NCI-H2029 treated with DMSO at 0.1 percent for 48 hours (cell line): ENCODE measurements at regions not wholly inside any gene's neighbourhood (a gene's known extent, or its start where the extent isn't known, plus 50 kb on each side); places are given as distances from the start of the nearest gene placed in this dataset.
A peak's percentile ranks its signal among the peaks of the same experiment; 100 is the strongest.
"Not testable (repeated sequence)": the region's sequence is repeated elsewhere in the genome, so short reads cannot be mapped to it uniquely, and the experiment has no call there.

ENCODE experiments used
- DNase-seq: peaks from one replicate; lab custom pipeline; 2025; lab: John Stamatoyannopoulos, UW

DNA sequence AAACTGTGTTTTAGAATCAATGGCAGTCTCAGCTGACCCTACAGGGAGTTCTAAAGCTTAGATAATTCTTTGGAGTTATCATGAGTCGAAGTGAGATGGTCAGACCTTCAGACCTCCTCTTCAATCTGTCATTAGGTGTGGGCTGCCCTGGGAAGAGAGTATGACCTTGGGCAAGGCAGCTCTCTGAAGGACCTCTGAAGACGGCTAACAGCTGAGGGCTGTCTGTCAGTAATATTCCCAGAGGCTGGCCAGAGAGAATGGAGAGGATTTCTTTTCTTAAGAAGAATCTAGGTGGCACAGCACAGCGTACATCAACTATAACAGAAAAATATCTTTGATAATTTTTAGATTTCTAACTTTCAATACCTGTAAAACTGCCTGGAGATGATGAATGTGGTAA lies 379.4 kb downstream of the ZNF674 start:
- DNase-seq: no peak

DNA sequence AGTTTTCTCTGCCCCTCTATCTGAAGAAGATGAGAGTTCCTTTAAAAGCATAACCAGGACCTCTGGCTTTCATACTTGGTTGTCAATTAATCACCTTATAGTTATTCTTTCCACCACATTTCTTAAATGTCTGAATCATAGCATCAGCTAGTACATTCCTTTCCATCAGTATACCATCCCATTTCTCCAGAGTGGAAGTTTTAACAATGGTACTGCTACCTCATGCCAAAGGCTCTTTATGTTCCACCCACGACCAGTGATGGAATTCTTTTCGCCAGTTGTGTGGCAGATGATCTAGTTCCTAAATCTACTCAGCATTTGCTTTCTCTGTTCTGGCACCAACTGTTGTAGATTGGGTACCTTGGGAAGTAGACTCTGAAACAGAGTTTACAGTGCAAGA lies 379.8 kb downstream of the ZNF674 start:
- no peak for DNase-seq

DNA sequence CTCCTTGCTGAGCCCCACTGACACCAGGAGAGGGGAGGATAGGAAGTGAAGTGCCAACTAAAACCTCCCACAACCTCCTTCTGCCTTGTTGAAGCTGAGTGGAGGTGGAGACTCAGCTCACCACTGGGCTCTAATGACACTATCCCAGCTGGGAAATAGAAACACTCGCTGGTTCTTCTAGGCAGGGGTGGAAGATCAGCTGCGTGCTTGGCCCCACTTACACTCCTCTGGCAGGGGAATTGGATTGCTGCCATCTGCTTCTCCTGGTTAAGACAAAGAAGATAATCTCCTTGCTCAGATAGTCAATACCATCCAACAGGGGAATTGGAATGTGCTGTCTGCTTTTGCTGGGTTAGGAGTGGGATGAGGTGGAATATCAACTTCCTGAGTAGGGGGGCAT lies 392.5 kb downstream of the ZNF674 start:
- no peak for DNase-seq

DNA sequence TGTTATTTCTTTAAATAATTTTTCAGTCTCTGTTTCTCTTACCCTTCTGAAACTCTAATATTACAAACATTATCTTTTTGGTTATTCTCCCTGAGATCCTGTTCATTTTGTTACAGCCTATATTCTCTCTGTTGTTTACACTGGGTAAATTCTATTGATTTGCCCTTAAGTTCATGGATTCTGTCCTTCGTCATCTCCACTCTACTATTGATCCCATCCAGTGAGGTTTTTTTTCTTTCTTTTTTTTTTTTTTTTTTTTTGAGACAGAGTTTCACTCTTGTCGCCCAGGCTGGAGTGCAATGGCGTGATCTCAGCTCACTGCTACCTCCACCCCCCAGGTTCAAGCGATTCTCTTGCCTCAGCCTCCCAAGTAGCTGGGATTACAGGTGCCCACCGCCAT lies 393.9 kb downstream of the ZNF674 start:
- DNase-seq: not testable (repeated sequence)

DNA sequence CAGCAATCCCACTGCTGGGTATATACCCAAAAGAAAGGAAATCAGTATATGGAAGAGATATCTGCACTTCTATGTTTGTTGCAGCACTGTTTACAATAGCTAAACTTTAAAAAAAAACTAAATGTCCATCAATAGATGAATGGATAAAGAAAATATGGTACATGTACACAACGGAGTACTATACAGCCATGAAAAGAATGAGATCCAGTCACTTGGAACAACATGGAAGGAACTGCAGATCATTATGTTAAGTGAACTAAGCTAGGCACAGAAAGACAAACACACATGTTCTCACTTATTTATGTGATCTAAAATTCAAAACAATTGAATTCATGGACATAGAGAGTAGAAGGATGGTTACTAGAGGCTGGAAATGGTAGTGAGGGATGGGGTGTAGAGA lies 400.7 kb downstream of the ZNF674 start:
- DNase-seq: no peak

DNA sequence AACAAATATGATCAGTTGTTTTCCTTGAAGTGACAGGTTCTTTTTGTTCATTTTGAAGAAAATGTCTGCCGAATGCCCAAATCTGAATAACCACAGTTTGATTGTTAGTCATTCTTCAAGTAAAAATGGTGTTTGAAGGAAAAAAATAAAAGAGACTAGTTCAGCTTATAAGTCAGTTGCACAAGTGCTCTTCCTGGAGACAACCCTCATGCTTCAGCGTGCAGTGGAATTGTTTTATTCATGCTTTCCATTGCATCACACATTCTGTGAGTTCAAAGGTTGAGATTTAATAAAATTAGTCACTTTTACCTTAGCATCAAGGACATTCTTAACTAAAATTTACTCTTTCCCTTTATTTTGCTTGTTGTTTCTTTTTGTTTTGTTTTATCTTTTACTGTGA lies 404.9 kb downstream of the ZNF674 start:
- no peak for DNase-seq

DNA sequence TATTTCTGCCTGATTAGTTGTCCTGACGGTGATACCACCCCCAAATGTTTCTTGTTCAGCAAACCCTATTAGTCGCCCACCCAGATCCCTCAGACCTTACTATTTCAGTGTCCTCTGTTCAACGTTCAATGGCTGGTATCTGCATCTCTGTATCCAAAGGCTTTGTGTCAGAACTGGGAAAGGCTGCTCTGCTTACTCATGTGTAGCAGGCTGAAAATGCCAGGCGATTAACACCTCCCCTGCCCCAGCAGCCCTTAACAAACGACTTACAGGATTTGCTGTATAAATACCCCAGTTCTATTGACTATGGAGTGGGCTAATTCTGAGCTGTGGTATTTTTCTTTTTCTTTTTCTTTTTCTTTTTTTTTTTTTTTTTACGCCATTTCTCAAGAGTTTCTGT lies 415.0 kb downstream of the ZNF674 start:
- DNase-seq: no peak

DNA sequence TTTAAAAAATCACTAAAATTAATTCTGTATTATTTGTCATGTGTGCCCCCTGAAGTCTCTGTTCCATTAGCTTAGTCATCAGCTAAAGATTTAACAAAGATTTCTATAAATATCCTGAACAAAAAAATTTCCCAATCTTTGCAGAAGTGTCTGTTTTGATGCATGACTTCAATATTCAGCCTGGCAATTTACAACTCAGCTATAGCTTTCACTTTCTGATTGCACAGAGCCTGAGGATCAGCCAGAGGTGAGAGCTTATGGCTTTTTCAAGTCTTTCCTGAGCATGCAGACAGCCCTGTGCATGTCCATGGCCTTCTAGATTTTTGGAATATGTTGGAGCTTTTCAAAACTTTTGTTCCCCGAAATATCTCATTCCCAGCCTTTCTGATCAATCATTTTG lies 420.1 kb downstream of the ZNF674 start:
- no peak for DNase-seq

DNA sequence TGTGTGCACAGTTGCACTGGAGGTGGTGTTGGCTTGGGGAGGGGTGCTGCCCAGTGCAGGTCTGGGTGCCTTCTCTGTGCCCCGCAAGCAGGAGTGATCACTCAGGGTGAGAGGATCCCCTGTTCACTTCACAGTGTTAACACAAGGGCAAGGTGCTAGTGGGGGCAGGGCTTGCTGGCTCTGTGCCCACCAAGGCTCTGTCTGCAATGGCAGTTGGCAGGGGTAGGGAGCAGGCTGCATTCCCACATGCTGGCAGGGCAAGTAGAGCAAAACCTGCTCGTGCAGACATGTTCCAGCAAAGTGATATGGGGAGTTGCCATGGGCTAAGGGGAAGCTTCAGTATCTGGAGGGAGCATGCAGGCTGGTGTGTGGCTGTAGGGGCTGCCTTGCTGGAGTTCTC lies 428.0 kb downstream of the ZNF674 start:
- DNase-seq: no peak

DNA sequence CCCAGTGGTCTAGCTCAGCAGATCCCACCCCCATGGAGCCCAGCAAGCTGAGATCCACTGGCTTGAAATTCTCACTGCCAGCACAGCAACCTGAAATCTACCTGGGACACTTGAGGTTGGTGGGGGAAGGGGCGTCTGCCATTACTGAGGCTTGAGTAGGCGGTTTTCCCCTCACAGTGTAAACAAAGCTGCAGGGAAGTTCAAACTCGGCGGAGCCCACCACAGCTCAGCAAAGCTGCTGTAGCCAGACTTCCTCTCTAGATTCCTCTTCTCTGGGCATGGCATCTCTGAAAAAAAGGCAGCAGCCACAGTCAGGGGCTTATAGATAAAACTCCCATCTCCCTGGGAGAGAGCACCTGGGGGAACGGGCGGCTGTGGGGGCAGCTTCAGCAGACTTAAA lies 457.9 kb downstream of the ZNF674 start:
- DNase-seq: not testable (repeated sequence)

DNA sequence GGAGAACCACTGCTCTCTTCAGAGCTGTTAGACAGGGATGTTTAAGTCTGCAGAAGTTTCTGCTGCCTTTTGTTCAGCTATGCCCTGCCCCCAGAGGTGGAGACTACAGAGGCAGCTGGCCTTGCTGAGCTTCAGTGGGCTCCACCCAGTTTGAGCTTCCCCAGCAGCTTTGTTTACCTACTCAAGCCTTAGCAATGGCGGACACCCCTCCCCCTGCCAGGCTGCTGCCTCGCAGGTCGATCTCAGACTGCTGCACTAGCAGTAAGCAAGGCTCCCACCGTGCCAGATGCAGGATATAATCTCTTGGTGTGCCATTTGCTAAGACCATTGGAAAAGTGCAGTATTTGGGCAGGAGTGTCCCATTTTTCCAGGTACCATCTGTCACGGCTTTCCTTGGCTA lies 465.1 kb downstream of the ZNF674 start:
- not testable (repeated sequence) for DNase-seq

DNA sequence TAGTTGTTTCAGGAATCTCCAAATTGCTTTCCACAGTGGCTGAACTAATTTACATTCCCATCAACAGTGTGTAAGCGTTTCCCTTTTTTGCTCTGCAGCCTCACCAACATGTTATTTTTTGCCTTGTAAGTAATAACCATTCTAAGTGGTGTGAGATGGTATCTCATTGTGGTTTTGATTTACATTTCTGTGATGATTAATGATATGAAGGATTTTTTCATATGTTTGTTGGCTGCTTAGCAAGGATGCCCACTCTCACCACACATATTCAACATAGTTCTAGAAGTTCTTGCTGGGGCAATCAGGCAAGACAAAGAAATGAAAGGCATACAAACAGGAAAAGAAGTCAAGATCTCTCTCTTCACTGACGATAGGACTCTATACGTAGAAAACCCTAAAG lies 472.4 kb downstream of the ZNF674 start:
- no peak for DNase-seq

DNA sequence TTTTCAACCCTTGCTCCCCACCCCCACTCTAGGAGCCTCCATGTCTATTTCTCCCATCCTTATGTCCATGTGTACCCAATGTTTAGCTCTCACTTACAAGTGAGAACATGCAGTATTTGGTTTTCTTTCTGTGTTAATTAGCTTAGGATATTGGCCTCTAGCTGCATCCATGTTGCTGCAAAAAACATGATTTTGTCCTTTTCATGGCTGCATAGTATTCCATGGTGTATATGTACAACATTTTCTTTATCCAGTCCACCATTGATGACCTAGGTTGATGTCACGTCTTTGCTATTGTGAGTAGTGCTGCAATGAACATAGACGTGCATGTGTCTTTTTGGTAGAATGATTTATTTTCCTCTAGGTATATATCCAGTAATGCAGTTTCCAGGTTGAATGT lies 472.8 kb downstream of the ZNF674 start:
- DNase-seq: no peak

DNA sequence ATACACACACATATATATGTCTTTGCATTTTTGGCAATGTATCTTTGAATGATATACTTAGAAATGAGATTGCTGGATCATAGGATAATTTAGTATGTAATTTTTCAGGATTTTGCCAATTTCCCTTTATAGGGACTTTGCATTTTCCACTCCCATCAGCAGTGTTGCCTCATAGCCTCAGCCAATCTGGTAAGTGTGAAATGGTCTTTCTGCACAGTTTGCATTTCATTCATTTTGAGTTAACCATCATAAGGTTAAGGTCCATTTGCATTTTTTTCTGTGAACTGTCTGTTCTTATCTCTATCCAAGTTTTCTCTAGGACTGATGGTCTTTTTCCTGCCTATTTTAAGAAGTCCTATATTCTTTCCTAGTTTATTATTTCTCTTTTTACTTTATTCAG lies 474.8 kb downstream of the ZNF674 start:
- DNase-seq: no peak

DNA sequence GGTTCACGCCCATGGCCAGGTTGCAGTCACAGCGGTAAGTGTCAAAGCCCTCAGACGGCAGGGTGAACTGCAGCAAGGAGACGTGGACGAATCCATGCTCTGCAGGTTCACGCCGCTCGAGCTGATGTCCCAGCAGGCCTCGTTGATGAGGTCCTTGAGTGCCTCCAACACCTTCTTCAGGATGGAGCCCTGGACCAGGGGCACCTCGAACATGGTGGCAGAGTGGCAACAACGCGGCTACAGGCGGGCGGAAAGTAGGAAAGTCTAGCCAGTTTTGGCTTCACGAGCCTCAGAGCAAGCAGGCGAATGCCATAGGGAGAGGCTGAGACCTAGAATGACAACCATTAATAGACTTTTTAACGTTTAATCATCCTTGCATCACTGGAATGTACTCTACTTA lies 485.9 kb downstream of the ZNF674 start:
- no peak for DNase-seq

DNA sequence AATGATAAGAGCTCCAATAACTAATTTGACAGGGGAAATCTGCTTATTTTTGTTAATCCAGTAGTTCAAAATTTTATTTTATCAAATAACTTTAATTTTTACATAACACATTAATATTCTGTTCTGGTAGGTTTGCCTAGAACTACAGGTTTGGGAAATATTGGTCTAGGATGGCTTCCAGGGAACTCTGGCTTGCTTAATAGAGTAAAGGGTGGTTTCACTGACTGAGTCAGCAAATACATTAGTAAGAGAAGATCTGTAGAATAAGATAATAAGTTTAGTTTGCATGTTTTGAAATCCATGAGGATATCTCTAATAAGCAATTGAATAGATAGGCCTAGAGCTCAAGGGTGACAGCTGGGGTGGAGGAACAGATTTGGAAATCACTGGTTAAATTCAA lies 500.7 kb downstream of the ZNF674 start:
- no peak for DNase-seq

DNA sequence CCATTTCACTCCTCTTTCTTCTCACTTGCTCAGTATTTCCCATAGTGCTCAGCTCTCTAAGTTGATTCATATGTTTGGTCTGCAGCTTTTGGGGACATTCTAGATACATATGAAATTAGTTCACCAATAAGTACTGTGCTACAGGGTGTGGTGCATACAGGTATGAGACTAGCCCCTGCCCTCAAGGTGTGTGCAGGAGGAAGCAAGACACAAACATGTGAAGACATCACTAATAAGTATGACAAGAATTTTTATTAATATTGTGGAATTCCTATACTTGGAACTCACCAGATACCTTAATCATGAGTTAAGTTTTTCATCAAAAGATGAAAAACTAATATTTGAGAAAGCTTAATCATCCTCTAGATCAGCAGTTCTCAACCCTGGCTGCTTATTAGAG lies 505.2 kb downstream of the ZNF674 start:
- no peak for DNase-seq

DNA sequence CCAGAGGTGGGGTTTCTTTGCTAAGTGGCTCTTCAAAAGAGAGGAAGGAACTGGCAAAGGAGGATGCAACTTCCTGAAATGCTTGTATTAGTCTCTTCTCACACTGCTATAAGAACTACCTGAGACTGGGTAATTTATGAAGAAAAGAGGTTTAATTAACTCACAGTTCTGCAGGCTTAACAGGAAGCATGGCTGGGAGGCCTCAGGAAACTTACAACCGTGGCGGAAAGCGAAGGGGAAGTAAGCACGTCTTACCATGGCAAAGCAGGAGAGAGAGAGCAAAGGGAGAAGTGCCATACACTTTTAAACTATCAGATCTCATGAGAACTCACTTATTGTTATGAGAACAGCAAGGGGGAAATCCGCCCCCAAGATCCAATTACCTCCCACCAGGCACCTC lies 505.7 kb downstream of the ZNF674 start:
- no peak for DNase-seq

DNA sequence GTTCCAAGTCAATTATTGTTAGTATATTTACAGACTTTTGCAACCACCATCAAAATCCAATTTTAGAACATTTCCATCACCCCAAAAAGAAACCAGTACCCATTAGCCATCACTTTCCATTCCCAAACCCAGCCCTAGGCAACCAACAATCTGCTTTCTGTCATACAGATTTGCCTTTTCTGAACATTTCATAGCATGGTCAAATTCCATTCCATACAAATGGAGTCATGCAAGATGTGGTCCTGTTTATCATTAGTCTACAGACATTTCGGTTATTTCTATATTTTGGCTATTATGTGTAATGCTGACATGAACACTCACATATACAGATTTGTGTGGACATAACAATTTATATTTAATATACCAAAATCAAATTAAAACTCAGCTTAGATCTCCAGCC lies 508.7 kb downstream of the ZNF674 start:
- no peak for DNase-seq

DNA sequence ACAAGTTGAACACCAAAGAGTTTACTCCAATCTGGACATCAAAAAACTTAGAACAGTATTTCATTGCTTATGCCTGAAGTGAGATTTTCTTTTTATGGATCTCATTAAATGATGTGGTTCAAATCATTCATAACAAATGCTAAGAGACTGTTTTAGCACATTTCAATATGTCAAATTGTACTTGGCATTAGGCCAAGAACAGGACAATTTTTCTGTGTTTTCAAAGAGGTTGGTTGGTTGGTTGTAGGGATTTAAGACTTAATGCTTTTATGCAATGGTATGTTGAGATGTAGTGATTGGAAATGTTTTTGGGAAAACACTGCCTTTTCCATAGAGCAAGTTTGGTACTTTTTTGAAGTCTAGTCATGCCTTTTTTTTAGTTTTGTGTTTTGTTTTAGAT lies 510.4 kb downstream of the ZNF674 start:
- DNase-seq: no peak

DNA sequence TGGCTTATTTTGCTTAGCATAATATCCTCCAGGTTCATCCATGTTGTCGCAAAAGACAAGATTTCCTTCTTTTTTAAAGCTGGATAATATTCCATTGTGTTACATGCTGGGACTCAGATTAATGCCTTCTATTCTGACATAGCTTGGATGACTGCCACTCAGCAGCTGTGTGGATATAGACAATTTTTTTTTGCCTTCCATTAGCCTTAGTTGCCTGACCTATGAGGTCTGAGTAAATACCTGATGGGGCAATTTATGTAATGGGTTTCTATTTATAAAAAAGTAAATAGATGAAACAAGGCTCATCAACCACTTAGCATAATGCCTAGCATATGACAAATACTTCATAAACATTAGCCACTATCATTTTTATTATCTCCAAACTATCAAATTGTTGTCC lies 515.4 kb downstream of the ZNF674 start:
- DNase-seq: peak; percentile 68

DNA sequence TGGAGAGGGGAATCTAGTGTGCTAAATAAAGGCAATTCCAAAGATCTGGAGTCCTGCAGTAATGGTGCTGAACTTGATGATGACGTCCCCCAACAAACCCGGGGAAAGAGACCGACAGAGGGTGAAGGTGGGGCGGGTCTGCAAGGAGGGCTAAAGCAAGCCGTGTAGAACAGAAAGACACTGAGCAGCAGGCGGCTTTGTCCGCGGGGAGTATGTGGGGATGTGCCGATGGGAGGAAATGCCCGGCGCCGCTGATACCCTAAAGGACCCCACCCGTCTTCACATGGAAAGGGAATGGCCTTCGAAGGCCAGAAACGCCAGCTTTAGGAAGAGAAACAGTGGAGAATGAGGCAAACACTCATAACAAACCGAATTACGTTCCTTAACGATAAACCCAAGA lies 528.9 kb downstream of the ZNF674 start:
- DNase-seq: no peak

DNA sequence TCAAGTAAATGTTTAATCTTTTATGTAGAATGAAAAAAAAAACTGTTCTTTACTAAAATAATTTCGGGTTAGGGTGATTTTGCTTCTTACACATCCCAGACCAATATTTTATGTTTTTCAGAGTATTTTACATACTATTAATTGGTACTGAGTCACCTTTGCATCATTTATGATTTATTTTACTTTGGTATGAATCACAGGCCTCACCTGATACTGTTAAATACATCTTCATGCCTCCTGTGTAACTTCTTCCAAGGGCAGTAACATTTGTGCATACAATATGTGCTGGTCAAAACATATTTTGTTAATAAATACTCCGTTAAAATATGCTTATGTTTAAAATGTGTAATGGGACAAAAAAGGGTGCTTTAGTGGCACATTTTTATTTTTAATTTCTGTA lies 529.6 kb downstream of the ZNF674 start:
- no peak for DNase-seq

DNA sequence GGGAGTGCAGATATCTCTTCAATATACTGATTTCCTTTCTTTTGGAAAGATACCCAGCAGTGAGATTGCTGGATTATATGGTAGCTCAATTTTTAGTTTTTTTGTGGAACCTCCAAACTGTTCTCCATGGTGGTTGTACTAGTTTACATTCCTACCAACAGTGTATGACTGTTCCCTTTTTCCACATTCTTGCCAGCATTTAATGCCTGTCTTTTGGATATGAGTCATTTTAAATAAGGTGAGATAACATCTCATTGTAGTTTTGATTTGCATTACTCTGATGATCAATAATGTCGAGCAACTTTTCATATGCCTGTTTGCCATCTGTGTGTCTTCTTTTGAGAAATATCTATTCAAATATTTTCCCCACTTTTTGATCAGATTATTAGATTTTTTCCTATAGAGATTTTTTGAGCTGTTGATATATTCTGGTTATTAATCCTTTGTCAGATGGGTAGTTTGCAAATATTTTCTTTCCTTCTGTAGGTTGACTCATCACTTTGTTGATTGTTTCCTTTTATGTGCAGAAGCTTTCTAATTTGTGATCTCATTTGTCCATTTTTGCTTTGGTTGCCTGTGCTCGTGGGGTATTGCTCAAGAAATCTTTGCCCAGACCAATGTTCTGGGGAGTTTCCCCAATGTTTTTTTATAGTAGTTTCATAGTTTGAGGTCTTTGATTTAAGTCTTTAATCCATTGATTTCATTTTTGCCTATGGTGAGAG lies 552.7 kb downstream of the ZNF674 start:
- DNase-seq: no peak

DNA sequence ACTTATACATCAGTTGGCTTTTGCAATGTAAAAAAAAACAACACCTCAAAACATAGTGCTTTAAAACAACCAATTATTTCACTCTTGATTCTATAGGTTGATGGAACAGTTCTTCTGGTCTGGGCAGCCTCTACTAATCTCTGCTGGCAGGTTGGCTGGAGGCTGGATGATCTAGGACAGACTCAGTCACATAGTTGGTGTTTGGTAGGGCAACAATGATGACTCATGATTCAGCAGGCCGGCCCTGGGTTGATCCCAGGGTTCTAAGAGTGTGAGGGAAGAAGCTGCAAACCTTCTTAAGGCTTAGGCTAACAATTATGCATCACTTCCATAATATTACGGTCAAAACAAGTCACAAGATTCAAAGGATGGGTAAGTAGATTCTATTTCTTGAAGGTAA lies 558.2 kb downstream of the ZNF674 start:
- DNase-seq: no peak
